GM18498 (cell line): ENCODE measurements at regions not wholly inside any gene's neighbourhood (a gene's known extent, or its start where the extent isn't known, plus 50 kb on each side); places are given as distances from the start of the nearest gene placed in this dataset.

Experiments used
- ATAC-seq: cut with Tn5 transposase; IDR thresholded peaks from one replicate; pipeline ENCODE4 v1.9.1; 2021; ENCODE audit warnings: mild to moderate bottlenecking, moderate library complexity; ENCODE audit not compliant: unreplicated experiment

GRCh38 chr1:194151056-194151455, 964.6 kb upstream of the B3GALT2 start:
- ATAC-seq: no peak

DNA sequence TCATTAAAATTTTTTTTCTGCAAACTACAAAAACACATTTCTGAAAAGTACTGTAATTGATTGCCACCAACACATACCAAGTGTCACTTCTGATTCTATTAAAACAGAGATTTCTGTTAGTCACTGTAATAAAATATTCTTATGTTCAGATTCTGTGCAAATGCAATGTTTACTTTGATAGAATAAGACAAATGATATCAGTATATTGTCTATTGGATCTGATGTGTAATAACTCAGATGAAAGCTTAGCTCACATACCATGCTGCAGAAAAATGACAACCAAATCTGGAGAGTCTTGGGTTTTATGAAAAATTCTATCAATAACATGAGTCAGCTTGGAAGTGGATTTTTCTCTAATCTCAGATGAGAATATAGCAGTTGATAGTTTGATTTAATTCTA, 963.8 kb upstream of the B3GALT2 start:
- no peak for ATAC-seq

DNA sequence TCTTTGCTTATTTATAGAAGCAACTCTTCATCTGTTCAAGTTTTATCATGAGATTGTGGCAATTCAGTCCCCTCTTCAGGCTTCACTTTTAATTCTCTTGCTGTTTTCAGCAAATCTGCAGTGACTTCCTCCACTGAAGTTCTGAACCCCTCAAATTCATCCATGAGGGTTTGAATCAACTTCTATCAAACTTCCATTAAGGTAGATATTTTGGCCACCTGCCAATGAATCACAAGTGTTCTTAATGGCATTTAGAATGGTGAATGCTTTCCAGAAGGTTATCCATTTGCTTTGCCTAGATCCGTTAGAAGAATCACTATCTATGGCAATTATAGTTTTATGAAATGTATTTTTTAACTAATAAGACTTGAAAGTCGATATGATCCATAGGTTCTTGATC, 946.7 kb upstream of the B3GALT2 start:
- no peak for ATAC-seq

- ATAC-seq: no peak
Measured at GRCh38 chr1:194118086-194118485, 931.7 kb upstream of the B3GALT2 start.

- no peak for ATAC-seq
Measured at GRCh38 chr1:194117582-194117981, 931.2 kb upstream of the B3GALT2 start.

DNA sequence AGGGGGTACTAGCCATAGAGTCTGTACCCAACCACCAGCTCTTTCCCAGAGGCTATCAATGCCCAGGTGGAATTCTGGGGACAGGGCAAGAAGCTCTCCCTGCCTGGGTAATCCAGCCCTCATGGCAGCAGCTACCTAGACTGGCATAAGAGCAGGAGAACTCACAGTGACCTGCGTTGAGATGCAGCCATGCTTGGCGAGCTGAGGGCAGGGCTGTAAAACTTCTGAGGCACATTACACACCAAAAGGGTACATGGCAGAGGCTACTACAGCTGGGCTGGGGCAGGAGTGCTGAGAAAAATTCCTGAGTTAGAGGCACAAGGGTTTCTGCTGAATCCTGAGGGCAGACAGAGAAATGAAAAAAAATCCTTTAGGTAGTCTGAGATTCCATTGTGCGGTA, 927.9 kb upstream of the B3GALT2 start:
- no peak for ATAC-seq

- ATAC-seq: no peak
Measured at GRCh38 chr1:194105381-194105780, 919.0 kb upstream of the B3GALT2 start.

GRCh38 chr1:194104247-194104844, 917.9 kb upstream of the B3GALT2 start:
- ATAC-seq: no peak

GRCh38 chr1:194103516-194104246, 917.3 kb upstream of the B3GALT2 start:
- no peak for ATAC-seq

DNA sequence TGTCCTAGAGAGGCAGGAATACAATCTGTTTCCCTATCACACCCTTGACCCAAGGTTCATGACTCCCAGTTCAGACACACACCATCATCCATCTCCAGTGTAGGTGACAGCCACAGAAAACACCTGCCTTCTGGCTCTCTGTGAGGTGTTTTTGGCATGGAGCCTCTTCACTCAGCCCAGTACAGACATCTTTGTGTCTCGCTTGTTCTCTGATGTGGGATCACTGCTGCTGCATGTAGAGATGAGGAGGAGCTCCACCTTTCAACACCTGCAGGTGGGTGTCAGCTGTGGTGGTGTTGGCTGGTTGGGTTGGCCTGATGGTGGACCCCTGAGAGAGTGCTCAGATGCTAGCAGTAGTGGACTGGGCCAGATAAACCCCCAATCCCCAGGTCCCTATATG, 916.7 kb upstream of the B3GALT2 start:
- ATAC-seq: no peak

DNA sequence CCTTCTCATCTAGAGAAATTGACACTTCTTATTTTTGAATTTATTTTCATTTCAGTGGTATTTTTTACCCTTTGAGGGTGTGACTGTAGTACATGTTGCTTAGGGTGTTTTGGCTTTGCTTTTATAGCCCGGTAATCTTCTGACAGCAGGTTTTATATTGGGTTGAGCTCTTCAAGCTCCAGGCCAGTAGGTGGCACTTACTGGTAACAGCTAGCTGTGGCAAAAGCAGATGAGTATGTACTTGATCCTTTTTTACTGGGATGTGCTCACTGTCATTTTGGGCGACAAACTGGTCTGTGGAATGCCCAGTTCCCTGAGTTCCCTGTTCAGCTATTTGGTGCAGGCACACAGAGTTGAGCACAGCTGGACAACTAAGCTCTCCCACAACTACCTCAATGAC, 916.2 kb upstream of the B3GALT2 start:
- ATAC-seq: no peak

DNA sequence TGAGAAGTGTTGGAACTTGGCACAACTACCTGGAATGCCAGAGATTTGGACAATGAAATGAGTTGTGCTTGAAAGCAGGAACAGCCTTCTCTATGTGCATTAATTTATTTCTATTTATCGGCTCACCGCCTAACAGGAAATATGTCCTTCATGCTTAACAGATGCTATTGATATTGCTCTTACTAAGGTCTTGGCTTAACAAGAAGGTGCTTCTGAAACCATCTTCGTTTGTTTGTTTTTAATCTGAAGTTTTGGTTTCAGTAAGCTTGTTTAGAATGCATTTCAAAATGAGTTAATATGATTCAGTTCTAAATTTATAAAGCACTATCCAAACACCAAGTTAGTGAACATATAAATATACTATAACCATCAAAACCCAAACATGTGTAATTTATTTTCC, 898.3 kb upstream of the B3GALT2 start:
- ATAC-seq: no peak

DNA sequence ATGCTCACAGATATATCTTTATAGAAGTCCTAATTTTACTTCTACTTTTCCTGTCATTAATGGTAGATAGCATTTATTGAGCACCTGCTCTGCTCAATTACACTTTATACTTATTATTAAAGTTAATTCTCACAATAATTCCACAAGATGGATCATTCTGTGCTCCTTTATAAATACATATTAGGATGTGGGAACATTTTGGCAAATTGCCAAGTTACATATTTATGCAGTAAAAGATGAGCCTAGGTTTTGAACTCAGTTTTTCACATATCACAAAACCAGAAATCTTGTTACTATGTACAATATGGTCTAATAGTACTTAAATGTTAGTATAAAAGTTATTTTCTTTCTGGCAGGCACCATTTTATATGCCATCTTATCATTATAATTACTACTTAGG, 895.0 kb upstream of the B3GALT2 start:
- ATAC-seq: no peak

GRCh38 chr1:194080826-194081225, 894.4 kb upstream of the B3GALT2 start:
- no peak for ATAC-seq

DNA sequence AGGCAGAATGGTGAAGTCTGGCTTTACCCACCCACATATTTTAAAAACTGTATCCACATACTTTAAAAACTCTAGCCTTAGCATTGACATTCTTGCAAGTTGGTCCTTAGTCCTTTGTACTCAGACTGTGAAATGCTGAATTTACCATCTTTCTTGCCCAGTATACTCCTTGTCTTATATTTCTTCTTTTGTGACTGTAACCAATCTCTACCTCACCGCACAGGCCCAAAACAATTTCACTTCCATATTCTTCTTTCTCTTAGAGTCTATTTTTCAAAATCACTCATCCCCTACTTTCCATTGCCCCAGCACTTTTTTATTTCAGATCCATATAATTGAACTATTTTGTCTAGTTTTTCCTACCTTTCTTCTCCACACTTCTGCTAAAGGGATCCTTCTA, 892.4 kb upstream of the B3GALT2 start:
- ATAC-seq: peak; percentile 78

- ATAC-seq: no peak
Measured at GRCh38 chr1:194076646-194077045, 890.2 kb upstream of the B3GALT2 start.

GRCh38 chr1:194073833-194074232, 887.4 kb upstream of the B3GALT2 start:
- ATAC-seq: no peak

GRCh38 chr1:194071205-194071604, 884.8 kb upstream of the B3GALT2 start:
- ATAC-seq: no peak

DNA sequence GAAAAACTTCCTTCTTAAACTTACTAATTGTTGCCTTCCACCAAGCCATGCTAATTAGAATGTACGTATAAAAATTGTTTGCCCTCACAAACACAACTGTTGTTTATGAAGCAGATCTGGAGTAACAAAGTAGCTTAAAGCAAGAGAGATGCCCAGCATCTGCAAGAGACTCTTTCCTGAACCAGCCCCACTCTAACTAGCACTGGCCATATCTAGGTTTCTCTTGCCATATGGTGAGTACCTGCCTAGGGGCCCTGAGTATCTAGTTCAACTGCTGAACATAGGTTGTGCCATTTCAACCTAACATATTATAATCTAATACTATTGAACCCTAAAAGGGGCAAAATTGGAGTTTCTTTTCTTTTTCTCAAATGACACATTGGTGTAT, 883.4 kb upstream of the B3GALT2 start:
- no peak for ATAC-seq

- no peak for ATAC-seq
Measured at GRCh38 chr1:194069168-194069830, 882.9 kb upstream of the B3GALT2 start.

DNA sequence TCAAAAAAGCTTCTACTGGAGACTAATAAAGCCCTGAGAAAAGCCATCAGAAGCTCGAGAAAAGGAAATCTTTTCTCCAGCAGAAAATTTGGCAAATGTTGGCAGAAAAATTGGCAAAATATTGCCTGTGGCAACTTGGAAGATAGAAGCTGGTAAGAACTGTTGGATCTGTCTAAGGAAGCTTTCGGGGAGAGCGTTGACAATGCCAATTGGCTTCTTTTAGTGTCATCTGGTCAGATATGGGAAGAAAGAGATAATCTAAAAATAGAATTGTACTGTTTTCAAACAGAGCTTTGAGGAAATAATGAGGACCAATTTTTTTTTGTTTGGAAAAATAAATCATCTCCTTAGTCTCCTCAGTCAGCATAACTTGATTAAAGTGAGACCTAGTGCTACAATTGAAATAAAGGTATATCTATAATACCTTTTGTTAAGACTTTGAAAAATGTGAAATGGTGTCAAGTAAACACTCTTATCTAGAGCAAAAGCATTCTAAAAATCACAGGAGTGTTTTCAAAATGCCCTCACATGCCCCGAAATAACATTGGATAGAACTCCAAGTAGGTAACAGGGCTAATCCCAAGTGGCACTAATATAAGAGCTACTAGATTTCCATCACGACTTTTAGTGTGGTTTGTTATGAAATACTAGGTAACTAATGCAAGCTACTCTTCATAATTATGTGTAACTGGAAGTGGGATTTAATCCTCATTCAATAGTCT, 882.2 kb upstream of the B3GALT2 start:
- ATAC-seq: no peak

GRCh38 chr1:194067772-194068171, 881.4 kb upstream of the B3GALT2 start:
- no peak for ATAC-seq
